D341Med (cell line): ENCODE measurements at regions not wholly inside any gene's neighbourhood (a gene's known extent, or its start where the extent isn't known, plus 50 kb on each side); places are given as distances from the start of the nearest gene placed in this dataset.

ENCODE experiments used
- DNase-seq: peaks from one replicate; pipeline ENCODE4 v3.0.0; 2012; ENCODE audit warnings: low spot score

- DNase-seq: no peak
These were observed 1047.8 kb upstream of the NXPH2 start for GRCh38 chr2:139828011-139828410.

- DNase-seq: no peak
These were observed 1045.5 kb upstream of the NXPH2 start for GRCh38 chr2:139825726-139826125.

- no peak for DNase-seq
These were observed 1039.1 kb upstream of the NXPH2 start for GRCh38 chr2:139819273-139819796.

GRCh38 chr2:139814458-139814857 is 1034.3 kb upstream of the NXPH2 start:
- DNase-seq: no peak

- no peak for DNase-seq
These were observed 1033.2 kb upstream of the NXPH2 start for GRCh38 chr2:139813340-139813739.

- DNase-seq: no peak
These were observed 1025.3 kb upstream of the NXPH2 start for GRCh38 chr2:139805441-139805840.

GRCh38 chr2:139798391-139798790 is 1018.2 kb upstream of the NXPH2 start:
- DNase-seq: no peak

GRCh38 chr2:139790807-139791752 is 1010.9 kb upstream of the NXPH2 start:
- DNase-seq: peak; percentile 15

- no peak for DNase-seq
These were observed 1009.9 kb upstream of the NXPH2 start for GRCh38 chr2:139790136-139790535.

- no peak for DNase-seq
These were observed 998.5 kb upstream of the NXPH2 start for GRCh38 chr2:139778732-139779131.

GRCh38 chr2:139773720-139774277 is 993.6 kb upstream of the NXPH2 start:
- peak; percentile 15 for DNase-seq

GRCh38 chr2:139769633-139770032 is 989.4 kb upstream of the NXPH2 start:
- no peak for DNase-seq

- no peak for DNase-seq
These were observed 983.5 kb upstream of the NXPH2 start for GRCh38 chr2:139763705-139764104.

GRCh38 chr2:139759000-139759505 is 978.9 kb upstream of the NXPH2 start:
- no peak for DNase-seq

GRCh38 chr2:139746901-139747300 is 966.7 kb upstream of the NXPH2 start:
- DNase-seq: no peak

GRCh38 chr2:139744273-139744672 is 964.1 kb upstream of the NXPH2 start:
- DNase-seq: no peak

- no peak for DNase-seq
These were observed 962.3 kb upstream of the NXPH2 start for GRCh38 chr2:139742216-139743172.

GRCh38 chr2:139737659-139738058 is 957.5 kb upstream of the NXPH2 start:
- no peak for DNase-seq

GRCh38 chr2:139730197-139730596 is 950.0 kb upstream of the NXPH2 start:
- no peak for DNase-seq

- DNase-seq: no peak
These were observed 941.3 kb upstream of the NXPH2 start for GRCh38 chr2:139721411-139721995.

GRCh38 chr2:139720056-139720455 is 939.9 kb upstream of the NXPH2 start:
- no peak for DNase-seq

GRCh38 chr2:139704606-139705005 is 924.4 kb upstream of the NXPH2 start:
- no peak for DNase-seq
